Heart left ventricle (tissue), 13 donors: ENCODE measurements at regions not wholly inside any gene's neighbourhood (a gene's known extent, or its start where the extent isn't known, plus 50 kb on each side); places are given as distances from the start of the nearest gene placed in this dataset.

ENCODE experiments used
- CTCF ChIP-seq, 12 donors: fragments of 200-600 bp; sonication (generic) in 4 of 12; IDR thresholded peaks; one replicate each; pipeline versions ENCODE4 v1.5.0 to v1.8.0; 2018 to 2022; ENCODE audit warnings: antibody characterized with exemption in 12 of 12, mild to moderate bottlenecking in 5 of 12
- POLR2A ChIP-seq, 2 donors: fragments of 450-650 bp; IDR thresholded peaks; one replicate each; pipeline ENCODE4 v1.6.1; 2017; ENCODE audit warnings: antibody characterized with exemption in 2 of 2, mild to moderate bottlenecking in 2 of 2, moderate library complexity in 2 of 2
- donor health status: ischemic (EF 13 %, LVEDD 7.1; RV severe dilation, severe dysfunction).
- donor health status: DM: no; HTN: yes; CAD: no.
- donor health status: DM: no; HTN: no; CAD: no.
- donor health status: ischemic (EF 25% LVEDD 6.9; RV normal size, moderate dysfunction).
- donor health status: ischemic (EF 25% LVEDD 5.7; RV mildly dilated, moderate dysfunction).
- donor health status: ischemic (EF 35%, LVEDD 5.7; RV mildly dilated, moderate dysfunction).
- donor health status: nonischemic (EF 11% LVEDD 7.7; RV severe dilation, severe dysfunction).
- donor health status: DM: yes; HTN: yes; CAD: no.
- donor health status: PGD.
- donor health status: ischemic (EF 29% LVEDD 5.4; RV normal size, mild dysfunction).
- donor health status: nonischemic (EF 23%, LVEDD 6.1; RV moderate dilation, normal function).

GRCh38 chr1:104136621-104137020, 386.9 kb downstream of the AMY1C start:
- no peak for TF ChIP-seq POLR2A (IDR thresholded peaks at IDR 0.05)
- TF ChIP-seq CTCF (IDR thresholded peaks at IDR 0.05): no peak
